Large intestine (tissue), 3 donors: ENCODE measurements at regions not wholly inside any gene's neighbourhood (a gene's known extent, or its start where the extent isn't known, plus 50 kb on each side); places are given as distances from the start of the nearest gene placed in this dataset.
A peak's percentile ranks its signal among the peaks of the same experiment; 100 is the strongest.
"Not testable (repeated sequence)": the region's sequence is repeated elsewhere in the genome, so short reads cannot be mapped to it uniquely, and the experiment has no call there.

Experiments used
- DNase-seq, 2 donors: peaks; one replicate each; pipeline versions ENCODE4 v3.0.0 to v3.0.0-alpha.2; 2013
- H3K27ac ChIP-seq: one replicate; pipeline ENCODE4 v1.5.1; 2013; ENCODE audit warnings: low read length
- H3K27me3 ChIP-seq: 2 replicates; pipeline ENCODE4 v1.6.1; 2013; ENCODE audit warnings: low read length; ENCODE audit not compliant: control insufficient read depth, insufficient read depth
- H3K36me3 ChIP-seq: 2 replicates; pipeline ENCODE4 v1.6.1; 2013; ENCODE audit warnings: low read length; ENCODE audit not compliant: control insufficient read depth, insufficient read depth
- H3K4me1 ChIP-seq: one replicate; pipeline ENCODE4 v1.6.1; 2013; ENCODE audit warnings: low read length; ENCODE audit not compliant: control insufficient read depth, insufficient read depth
- H3K4me3 ChIP-seq: one replicate; pipeline ENCODE4 v1.5.1; 2013; ENCODE audit warnings: low read length
- H3K9me3 ChIP-seq: one replicate; pipeline ENCODE4 v1.6.1; 2013; ENCODE audit warnings: mild to moderate bottlenecking, low read depth, low read length, moderate library complexity; ENCODE audit not compliant: control insufficient read depth
- WGBS: methylation state at CpG from one replicate; pipeline ENCODE4 v1.1.5; 2013; ENCODE audit warnings: low lambda C conversion rate; ENCODE audit not compliant: insufficient coverage; 5-methylcytosine and 5-hydroxymethylcytosine counted together

GRCh38 chr6:97468981-97469380 lies 186.0 kb upstream of the MMS22L start:
- no peaks in the 10 kb centered on the region for H3K4me1 ChIP-seq
- no peaks in the 10 kb centered on the region for H3K9me3 ChIP-seq
- no peak overlapping the region for H3K4me3 ChIP-seq
- H3K36me3 ChIP-seq, result no peaks in the 10 kb centered on the region
- H3K27me3 ChIP-seq, result no peaks in the 10 kb centered on the region
- H3K27ac ChIP-seq, result no peak overlapping the region
- DNase-seq, result no peak

- Histone ChIP-seq H3K27ac (no peak overlapping the region), H3K4me1 (no peaks in the 10 kb centered on the region), H3K4me3 (no peak overlapping the region), H3K36me3 (no peaks in the 10 kb centered on the region), H3K9me3 (no peaks in the 10 kb centered on the region), H3K27me3 (no peaks in the 10 kb centered on the region)
- DNase-seq, result no peak
- no CpG with 5 or more reads among the region's 1 CpG for WGBS
Measured at GRCh38 chr6:97469451-97469850, 186.4 kb upstream of the MMS22L start.

DNA sequence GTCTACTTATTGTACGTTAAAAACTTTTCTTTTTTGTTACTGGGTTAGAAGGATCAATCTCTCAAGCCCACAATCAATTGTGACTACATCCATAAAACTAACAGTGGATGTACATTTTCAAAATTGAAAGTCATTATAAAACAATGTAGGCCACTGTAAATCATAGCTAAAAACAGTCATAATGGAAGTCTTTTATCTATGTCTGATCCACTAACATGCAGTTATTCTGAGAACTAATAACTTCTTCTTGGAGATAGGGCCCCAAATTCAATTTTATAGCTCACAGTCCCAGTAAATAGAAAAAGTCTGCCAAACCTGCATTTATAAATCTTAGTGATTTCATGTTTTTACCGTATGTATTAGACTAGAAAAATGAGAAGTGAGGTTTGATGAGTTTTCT lies 187.3 kb upstream of the MMS22L start:
- WGBS, result no CpG with 5 or more reads among the region's 2 CpGs
- no peaks in the 10 kb centered on the region for H3K9me3 ChIP-seq
- no peak overlapping the region for H3K4me3 ChIP-seq
- no peaks in the 10 kb centered on the region for H3K27me3 ChIP-seq
- no peak for DNase-seq
- H3K4me1 ChIP-seq, result no peaks in the 10 kb centered on the region
- H3K27ac ChIP-seq, result no peak overlapping the region
- no peaks in the 10 kb centered on the region for H3K36me3 ChIP-seq

DNA sequence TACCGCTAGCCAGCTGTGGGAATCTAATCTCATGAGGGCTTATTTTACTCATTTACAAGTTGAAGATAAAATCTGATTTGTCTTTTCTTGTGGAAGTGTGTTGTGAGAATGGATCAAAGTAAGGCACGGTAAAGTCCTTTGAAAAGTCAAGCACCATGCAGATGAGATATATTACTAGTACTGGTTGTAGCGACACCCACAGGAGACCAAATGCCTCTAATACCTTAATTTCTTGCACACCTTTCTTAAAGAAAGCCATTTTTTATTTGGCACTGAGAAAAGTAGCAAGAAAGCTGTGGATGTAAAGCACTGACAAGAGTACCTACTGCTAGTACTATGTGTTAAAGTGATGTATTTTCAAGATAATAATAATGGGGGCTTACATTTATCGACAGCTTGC lies 191.0 kb upstream of the MMS22L start:
- no peak for DNase-seq
- Histone ChIP-seq H3K36me3 (no peaks in the 10 kb centered on the region), H3K27ac (no peak overlapping the region), H3K9me3 (no peaks in the 10 kb centered on the region), H3K4me3 (no peak overlapping the region), H3K4me1 (no peaks in the 10 kb centered on the region), H3K27me3 (no peaks in the 10 kb centered on the region)
- WGBS, result 100% methylated on average over 1 of the region's 4 CpGs

DNA sequence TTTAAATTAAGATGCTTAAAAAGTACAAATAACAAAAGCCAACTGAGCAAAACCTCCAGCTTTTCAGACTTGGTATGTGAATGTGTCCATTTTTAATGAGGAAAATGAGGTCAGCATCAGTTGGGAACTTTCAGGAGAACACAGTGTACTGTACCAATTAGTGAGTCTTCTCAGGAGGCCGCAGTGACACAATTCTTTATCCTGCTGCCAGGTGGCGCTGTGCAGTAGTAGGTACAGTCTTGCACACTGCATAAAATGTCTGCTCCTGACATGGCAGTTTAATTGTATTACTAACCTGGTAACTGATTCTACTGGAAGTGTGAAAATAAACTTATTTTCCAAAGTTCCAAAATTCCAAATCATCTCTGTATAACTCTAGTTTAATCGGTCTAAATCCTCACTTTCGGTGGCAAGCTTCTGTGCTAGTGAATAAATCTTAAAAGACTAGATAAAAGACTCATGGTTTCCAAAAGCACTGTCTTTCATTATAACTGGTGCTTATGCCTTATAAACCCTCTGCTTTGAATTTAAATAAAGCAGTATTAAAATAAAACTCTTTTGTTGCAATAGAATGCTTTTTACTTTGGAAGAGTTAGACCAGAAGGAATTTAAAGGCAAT lies 214.8 kb upstream of the MMS22L start:
- peak; percentile 43 to 47 for DNase-seq
- Histone ChIP-seq H3K36me3 (no peaks in the 10 kb centered on the region), H3K27me3 (no peaks in the 10 kb centered on the region), H3K4me3 (no peak overlapping the region), H3K4me1 (no peaks in the 10 kb centered on the region), H3K27ac (no peak overlapping the region), H3K9me3 (no peaks in the 10 kb centered on the region)
- WGBS, result no CpG with 5 or more reads among the region's 4 CpGs

DNA sequence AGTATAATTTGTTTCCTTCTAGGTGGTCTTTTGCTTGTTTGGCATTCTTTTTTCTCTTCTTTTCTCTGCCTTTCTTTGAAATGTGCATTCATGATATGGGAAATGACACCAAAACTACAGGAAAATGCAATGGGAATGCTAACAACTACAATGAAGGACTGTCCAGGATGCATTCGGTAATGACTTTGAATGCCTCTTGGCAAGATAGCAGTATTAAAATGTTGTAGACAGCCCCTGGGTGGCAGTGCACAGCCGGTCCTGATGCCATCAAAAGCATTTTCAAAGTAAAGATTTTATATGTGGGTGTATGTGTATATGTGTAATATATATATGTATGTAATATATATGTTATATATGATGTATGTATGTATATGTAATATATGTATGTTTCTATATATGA lies 218.8 kb upstream of the MMS22L start:
- Histone ChIP-seq H3K27ac (no peak overlapping the region), H3K27me3 (no peaks in the 10 kb centered on the region), H3K4me1 (no peaks in the 10 kb centered on the region), H3K36me3 (no peaks in the 10 kb centered on the region), H3K4me3 (no peak overlapping the region), H3K9me3 (no peaks in the 10 kb centered on the region)
- no CpG with 5 or more reads among the region's 2 CpGs for WGBS
- DNase-seq, result no peak

GRCh38 chr6:97508646-97509045 lies 225.6 kb upstream of the MMS22L start:
- no peak overlapping the region for H3K4me3 ChIP-seq
- no CpG with 5 or more reads among the region's 1 CpG for WGBS
- no peaks in the 10 kb centered on the region for H3K27me3 ChIP-seq
- DNase-seq, result no peak
- no peak overlapping the region for H3K27ac ChIP-seq
- no peaks in the 10 kb centered on the region for H3K9me3 ChIP-seq
- H3K36me3 ChIP-seq, result no peaks in the 10 kb centered on the region
- H3K4me1 ChIP-seq, result no peaks in the 10 kb centered on the region

- not testable (repeated sequence) for H3K36me3 ChIP-seq, H3K27ac ChIP-seq, H3K9me3 ChIP-seq, DNase-seq, H3K4me3 ChIP-seq, H3K27me3 ChIP-seq, H3K4me1 ChIP-seq
Measured at GRCh38 chr6:97513260-97513659, 230.2 kb upstream of the MMS22L start.

DNA sequence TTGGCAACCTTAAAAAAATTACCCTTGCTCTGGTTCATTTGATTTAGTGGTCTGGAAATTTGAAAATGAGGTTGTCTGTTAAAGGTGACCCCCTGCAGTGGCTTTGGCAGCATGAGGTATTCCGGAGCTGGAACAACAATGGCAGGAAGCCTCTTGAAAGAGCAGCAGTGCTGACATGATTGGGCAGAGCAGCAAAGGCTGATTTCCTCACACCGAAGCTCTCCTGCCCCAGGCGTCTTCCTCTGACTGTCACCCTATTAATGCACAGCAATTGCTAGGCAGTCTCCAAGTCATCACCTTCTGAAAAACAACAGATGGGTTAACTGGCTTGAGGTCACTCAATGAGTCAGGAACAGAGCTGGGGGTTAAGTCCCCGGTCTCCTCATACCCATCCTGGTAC lies 241.8 kb upstream of the MMS22L start:
- no peak overlapping the region for H3K27ac ChIP-seq
- H3K27me3 ChIP-seq, result no peaks in the 10 kb centered on the region
- H3K36me3 ChIP-seq, result no peaks in the 10 kb centered on the region
- H3K4me1 ChIP-seq, result no peaks in the 10 kb centered on the region
- no peaks in the 10 kb centered on the region for H3K9me3 ChIP-seq
- no peak overlapping the region for H3K4me3 ChIP-seq
- DNase-seq, result no peak
- WGBS, result no CpG with 5 or more reads among the region's 4 CpGs

DNA sequence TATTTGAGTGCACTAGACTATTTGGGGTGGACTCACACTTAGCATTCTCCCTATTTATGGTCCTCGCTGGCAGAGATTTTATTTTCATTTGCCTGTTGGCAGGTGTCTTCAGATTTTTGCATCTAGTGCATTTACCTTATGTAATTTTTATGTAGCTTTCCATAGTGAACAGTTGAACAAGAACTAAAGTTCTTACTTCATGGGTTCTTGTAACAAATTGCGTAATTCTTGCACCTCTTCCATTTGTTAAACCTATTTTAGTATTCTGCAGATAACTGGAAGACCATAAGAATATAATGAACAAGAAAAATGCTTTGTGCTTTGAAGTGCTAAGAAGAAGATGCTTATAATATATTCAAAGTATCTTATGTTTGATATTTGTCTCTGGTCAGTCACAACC lies 252.8 kb upstream of the MMS22L start:
- no peaks in the 10 kb centered on the region for H3K27me3 ChIP-seq
- H3K36me3 ChIP-seq, result no peaks in the 10 kb centered on the region
- no peak overlapping the region for H3K27ac ChIP-seq
- no peak for DNase-seq
- WGBS, result 100% methylated on average over 2 of the region's 2 CpGs
- no peaks in the 10 kb centered on the region for H3K9me3 ChIP-seq
- no peaks in the 10 kb centered on the region for H3K4me1 ChIP-seq
- H3K4me3 ChIP-seq, result no peak overlapping the region

DNA sequence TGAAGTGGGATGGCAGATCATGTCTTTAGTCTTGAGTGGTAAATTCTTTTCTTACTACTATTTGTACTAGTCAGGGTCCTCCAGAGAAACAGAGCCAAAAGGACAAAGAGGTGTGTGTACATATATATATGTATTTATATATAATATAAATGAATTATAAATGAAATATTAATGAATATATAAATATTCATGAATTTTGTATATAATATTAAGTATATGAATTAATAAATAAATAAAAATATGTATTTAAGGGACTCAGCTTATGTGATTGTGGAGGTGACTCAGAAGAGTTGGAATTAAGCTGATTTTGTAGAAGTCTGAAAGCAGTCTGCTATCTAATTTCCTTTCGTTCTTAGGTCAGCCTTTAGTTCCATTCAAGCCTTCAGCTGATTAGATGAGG lies 265.3 kb upstream of the MMS22L start:
- H3K27ac ChIP-seq, result no peak overlapping the region
- no peak for DNase-seq
- no peak overlapping the region for H3K4me3 ChIP-seq
- no peaks in the 10 kb centered on the region for H3K27me3 ChIP-seq
- H3K4me1 ChIP-seq, result no peaks in the 10 kb centered on the region
- no peaks in the 10 kb centered on the region for H3K9me3 ChIP-seq
- no CpG with 5 or more reads among the region's 1 CpG for WGBS
- no peaks in the 10 kb centered on the region for H3K36me3 ChIP-seq
